NB4 (cell line): ENCODE measurements at regions not wholly inside any gene's neighbourhood (a gene's known extent, or its start where the extent isn't known, plus 50 kb on each side); places are given as distances from the start of the nearest gene placed in this dataset.

ENCODE experiments used
- DNase-seq: peaks from one replicate; pipeline ENCODE4 v3.0.0; 2010; ENCODE audit warnings: low read depth
- H3K4me3 ChIP-seq: one replicate; pipeline ENCODE4 v1.5.1; 2011; ENCODE audit warnings: mild to moderate bottlenecking, low read depth, low read length, moderate library complexity
- CTCF ChIP-seq: IDR thresholded peaks from one replicate; pipeline ENCODE4 v1.5.1; 2012; ENCODE audit warnings: low read depth, low read length
- MAX ChIP-seq: IDR thresholded peaks from 2 replicates; pipeline ENCODE4 v1.6.1; 2011; ENCODE audit warnings: low read depth, low read length
- MYC ChIP-seq: IDR thresholded peaks from 2 replicates; pipeline ENCODE4 v1.6.1; 2011; ENCODE audit warnings: low read depth, low read length
- POLR2A ChIP-seq: IDR thresholded peaks from 2 replicates; pipeline ENCODE4 v1.6.1; 2011; ENCODE audit warnings: mild to moderate bottlenecking; ENCODE audit not compliant: insufficient read length; ENCODE audit errors: extremely low read depth

GRCh38 chr6:149131891-149132290 lies 185.6 kb upstream of the TAB2 start:
- no peak overlapping the region for H3K4me3 ChIP-seq
- TF ChIP-seq CTCF: no peak
- TF ChIP-seq MYC: no peak
- TF ChIP-seq MAX: no peak
- no peak for TF ChIP-seq POLR2A
- DNase-seq: no peak

GRCh38 chr6:149132336-149132735 lies 185.2 kb upstream of the TAB2 start:
- TF ChIP-seq MAX (no peak), CTCF (no peak), MYC (no peak), POLR2A (no peak)
- no peak overlapping the region for H3K4me3 ChIP-seq
- DNase-seq: no peak

GRCh38 chr6:149134511-149134933 lies 183.0 kb upstream of the TAB2 start:
- DNase-seq: no peak
- H3K4me3 ChIP-seq: no peak overlapping the region
- TF ChIP-seq CTCF: no peak
- no peak for TF ChIP-seq MAX
- TF ChIP-seq MYC: no peak
- no peak for TF ChIP-seq POLR2A

- DNase-seq: no peak
- H3K4me3 ChIP-seq: no peak overlapping the region
- TF ChIP-seq MAX (no peak), MYC (no peak), CTCF (no peak), POLR2A (no peak)
Observed at GRCh38 chr6:149135809-149136208, 181.7 kb upstream of the TAB2 start.

GRCh38 chr6:149136273-149136912 lies 181.1 kb upstream of the TAB2 start:
- no peak overlapping the region for H3K4me3 ChIP-seq
- DNase-seq: no peak
- TF ChIP-seq CTCF: no peak
- no peak for TF ChIP-seq POLR2A
- TF ChIP-seq MYC: no peak

- no peak for DNase-seq
- H3K4me3 ChIP-seq: no peak overlapping the region
- TF ChIP-seq POLR2A (no peak), MAX (no peak), MYC (no peak), CTCF (no peak)
Observed at GRCh38 chr6:149136913-149137286, 180.6 kb upstream of the TAB2 start.
